GM21381 (cell line): ENCODE measurements at regions not wholly inside any gene's neighbourhood (a gene's known extent, or its start where the extent isn't known, plus 50 kb on each side); places are given as distances from the start of the nearest gene placed in this dataset.
"Not testable (repeated sequence)": the region's sequence is repeated elsewhere in the genome, so short reads cannot be mapped to it uniquely, and the experiment has no call there.

Experiments used
- ATAC-seq: cut with Tn5 transposase; IDR thresholded peaks from one replicate; pipeline ENCODE4 v1.9.1; 2021; ENCODE audit warnings: mild to moderate bottlenecking, moderate library complexity; ENCODE audit not compliant: unreplicated experiment

DNA sequence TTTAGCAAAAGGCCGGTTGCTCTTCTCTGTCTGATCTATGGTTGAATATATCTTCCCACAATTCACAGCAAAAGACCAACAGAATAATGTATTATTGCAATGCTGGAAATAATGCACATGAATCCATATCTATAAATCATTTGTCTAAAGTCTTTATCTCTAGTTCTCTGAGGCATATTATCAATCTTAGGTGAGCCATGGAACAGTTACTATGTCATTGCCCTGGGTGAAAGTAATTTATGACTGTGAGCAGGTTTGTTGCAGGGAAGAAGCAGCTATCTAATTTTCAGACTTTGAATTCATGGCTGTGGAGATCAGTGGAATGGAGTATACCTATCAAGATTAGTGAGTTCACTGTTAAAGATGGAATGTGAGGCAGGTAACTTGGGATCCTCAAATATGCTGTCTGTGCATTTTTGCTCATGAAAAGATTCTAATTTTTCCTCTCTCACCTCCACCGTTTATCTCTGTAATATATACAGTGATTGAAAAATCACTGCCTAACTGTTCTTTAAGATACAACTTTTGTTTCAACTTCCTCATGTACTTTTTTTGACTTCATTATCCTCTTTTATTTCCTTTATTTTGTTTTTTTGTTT, 256.8 kb upstream of the ARSJ start:
- ATAC-seq = no peak

DNA sequence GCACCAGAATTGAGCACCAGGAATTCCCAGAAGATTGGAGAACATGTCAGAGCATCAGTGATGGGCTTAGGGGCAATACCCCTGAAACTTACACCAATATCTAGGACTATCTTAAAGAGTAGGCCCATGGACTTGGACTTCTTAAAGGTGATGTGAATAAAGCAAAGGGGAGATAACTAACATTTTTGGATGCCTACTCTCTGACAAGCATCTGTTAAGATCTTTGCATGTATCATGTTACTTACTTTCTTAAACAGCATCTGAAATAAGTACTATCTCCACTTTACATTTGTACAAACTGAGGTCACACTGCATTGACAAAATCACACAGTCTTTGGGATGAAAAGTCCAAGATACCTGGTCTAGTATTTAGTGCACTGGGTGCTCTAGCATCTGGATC, 258.6 kb upstream of the ARSJ start:
- no peak for ATAC-seq

DNA sequence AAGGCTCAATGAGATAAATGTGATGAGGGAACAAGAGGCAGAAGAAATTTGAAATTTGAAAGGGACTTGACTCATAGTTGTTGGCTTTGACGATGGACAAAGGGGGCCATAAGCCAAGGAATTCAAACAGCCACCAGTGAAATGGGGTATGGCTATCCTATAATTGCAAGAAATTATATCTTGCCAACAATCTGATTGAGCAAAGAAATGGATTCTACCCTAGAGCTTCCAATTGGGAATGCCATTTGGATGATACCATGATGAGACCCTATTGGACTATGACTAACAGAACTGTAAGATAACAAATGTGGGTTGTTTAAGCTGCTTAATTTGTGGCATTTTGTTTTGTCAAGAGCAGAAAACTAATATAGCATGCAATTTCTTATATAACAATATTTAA, 270.1 kb upstream of the ARSJ start:
- no peak for ATAC-seq

DNA sequence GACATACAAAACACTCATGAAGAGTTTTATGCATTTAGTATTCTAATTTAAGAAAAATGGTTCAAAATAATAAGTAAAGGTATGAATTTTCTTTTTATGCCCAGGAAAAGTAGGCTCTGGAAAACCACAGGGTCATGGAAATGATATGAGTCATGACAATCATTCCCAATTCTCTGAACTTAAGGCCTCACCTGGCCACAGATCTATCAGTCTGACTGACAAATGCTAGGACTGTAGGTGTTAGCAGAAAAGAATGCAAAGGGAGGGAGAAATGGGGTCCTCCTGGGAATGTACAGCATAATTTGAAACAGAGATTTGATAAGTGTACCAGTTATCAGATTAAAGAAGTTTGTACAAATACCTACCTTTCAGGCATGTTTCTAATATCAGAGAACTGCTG, 270.5 kb upstream of the ARSJ start:
- no peak for ATAC-seq

DNA sequence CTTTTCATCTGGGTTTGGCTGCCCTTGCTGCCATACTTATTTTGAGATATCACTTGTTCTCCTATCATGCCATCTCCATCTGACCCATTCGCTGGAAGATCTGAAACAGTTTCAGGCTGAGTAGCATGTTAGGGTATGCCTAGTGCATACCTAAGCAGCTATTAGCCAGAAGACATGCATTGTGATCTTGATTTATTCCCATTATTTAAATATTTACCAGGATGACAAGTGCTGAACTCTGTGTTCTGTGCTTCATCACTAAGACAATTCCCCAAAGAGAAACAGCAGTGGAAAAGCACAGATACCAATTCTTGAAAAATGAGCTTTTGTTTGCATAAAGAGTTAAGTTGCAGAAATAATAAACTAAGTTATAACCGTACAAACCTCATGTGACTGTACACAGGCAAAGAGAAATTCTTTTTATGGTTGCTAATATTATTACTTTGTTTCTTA, 271.0 kb upstream of the ARSJ start:
- no peak for ATAC-seq

DNA sequence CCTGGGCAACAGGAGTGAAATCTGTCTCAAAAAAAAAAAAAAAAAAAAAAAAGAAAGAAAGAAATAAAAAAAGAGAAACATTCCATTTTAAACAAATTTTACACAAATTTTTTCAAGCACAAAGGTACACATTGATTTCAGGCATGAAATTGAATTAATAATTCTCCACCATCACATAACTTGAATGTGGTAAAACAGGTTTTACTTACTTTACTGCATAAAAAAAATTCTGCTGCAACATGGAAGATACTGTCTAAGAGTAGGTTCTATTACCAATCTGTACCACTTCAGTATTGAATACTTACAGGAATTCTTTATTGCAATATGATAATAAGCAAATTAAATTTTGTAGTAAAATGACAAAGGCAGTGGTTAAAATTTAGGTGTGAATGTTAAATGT, 271.6 kb upstream of the ARSJ start:
- no peak for ATAC-seq

DNA sequence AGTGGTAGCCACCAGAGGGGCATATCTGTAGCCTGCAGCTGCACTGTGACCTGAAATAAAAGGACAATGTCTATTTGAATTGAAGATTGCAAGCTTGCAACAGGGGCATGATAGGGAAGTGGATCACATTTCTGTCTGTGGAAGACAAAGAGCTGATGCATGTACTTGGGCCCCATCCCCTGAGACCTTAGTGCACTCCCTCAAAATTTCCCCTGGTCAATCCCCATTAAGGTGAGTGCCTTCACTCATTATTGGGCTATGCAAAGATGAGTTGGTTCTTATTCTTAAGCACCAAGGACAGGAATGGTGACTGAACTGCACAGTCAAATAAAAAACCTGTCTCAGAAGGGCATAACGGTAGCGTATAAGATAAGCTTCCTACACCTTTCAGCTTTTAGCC, 273.1 kb upstream of the ARSJ start:
- no peak for ATAC-seq

DNA sequence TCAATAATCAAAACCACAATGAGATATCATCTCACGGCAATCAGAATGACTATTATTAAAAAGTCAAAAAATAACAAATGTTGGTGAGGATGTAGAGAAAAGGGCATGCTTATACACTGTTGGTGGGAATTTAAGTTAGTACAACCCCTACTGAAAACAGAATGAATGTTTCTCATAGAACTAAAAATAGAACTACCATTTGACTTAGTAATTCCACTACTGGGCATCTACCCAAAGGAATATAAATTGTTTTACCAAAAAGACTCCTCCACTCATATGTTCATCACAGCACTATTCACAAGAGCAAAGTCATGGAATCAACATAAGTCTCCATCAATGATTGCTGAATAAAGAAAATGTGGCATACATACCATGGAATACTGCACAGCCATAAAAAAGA, 278.1 kb upstream of the ARSJ start:
- no peak for ATAC-seq

DNA sequence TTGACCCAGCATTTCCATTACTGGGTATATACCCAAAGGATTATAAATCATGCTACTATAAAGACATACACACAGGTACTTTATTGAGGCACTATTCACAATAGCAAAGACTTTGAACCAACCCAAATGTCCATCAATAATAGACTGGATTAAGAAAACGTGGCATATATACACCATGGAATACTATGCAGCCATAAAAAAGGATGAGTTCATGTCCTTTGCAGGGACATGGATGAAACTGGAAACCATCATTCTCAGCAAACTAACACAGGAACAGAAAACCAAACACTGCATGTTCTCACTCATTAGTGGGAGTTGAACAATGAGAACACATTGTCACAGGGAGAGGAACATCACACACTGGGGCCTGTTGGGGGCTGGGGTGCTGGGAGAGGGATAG, 283.0 kb upstream of the ARSJ start:
- ATAC-seq = not testable (repeated sequence)

DNA sequence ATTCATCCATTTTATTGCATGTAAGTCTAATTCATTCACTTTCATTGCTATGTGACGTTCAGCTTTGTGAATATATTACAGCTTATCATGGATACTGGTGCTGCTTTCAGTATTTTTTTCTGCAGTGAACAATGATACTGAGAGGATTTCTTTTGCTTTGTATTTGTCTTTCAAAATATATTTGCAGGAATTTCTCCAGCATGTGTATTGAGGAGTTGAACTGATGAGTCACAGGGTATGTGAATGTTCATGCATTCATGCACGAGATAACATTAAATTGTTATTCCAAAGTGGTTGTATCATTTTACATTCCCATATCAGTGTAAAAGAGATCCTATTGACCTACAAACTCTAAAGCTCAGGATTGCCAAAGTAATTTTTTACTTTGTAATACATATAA, 283.8 kb upstream of the ARSJ start:
- ATAC-seq = no peak

DNA sequence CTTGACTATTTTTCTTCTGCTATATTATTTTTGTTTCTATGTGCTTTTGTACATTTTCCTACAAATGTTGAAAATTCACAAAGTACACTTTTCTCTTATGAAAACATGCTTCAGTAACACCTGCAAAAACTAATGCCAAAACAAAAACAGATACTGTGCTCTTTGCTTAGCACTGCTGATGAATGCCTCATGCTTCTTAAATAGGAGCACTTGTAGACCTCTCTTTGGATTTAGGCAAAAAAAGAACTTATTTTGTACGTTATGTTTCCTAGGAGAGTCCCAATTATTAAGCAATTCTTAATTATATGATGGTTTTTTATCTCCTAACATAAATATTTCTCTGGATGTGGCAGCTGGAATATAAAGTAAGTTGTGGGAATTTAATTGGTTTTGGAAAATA, 285.0 kb upstream of the ARSJ start:
- ATAC-seq = no peak

DNA sequence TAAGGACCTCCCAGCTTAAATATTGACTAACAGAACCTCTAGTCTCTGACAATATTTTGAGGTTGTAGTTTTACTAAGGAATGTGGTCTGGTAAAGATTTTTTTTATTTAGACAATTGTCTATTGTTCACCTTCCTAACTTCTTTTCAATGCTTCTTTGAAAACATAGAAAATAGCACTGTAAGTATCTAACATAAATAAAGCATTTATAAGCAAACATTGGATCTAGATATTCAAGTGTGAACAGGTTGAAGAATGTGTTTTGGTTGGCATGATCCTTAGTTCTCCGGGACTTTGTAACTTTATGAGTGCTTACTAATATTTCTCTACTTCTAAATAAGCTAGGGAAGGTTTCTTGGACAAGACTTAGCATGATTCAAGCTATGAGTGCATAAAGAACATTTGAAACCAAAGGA, 285.4 kb upstream of the ARSJ start:
- no peak for ATAC-seq

DNA sequence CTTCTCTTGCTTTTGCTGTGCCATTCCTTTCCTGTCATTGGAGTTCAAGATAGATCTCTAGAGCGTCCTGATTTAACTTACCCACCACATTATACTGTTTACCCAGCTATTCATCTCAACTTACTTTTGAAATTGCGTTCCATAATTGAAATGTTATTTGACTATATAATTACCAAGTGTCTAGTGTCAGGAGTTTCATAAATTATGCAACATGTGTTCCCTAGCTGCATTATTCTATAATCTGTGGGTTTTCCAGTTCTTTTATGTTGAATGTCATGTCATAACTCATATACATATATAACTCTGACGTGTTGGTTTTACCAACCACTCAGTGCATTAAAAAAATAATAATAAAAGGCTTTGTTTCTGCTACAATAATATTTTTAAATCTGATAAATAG, 285.9 kb upstream of the ARSJ start:
- no peak for ATAC-seq

DNA sequence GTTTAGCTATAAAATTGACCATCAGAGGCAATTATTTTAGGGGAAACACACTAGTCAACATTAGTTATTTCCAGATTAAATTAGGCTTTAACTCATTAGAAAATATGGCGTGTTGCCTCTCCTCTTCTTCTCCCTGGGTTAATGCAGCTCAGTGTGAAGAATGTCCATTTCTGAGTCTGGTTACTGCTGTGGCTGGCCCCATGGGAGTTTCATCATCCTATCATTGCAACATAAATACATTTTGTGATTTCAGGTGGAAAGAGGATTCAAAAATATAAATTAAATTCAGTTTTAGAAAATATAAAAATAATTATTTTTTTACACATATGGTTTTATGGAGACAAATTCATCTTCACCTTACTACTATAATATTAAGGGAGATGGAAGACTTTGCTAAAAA, 288.5 kb upstream of the ARSJ start:
- no peak for ATAC-seq

DNA sequence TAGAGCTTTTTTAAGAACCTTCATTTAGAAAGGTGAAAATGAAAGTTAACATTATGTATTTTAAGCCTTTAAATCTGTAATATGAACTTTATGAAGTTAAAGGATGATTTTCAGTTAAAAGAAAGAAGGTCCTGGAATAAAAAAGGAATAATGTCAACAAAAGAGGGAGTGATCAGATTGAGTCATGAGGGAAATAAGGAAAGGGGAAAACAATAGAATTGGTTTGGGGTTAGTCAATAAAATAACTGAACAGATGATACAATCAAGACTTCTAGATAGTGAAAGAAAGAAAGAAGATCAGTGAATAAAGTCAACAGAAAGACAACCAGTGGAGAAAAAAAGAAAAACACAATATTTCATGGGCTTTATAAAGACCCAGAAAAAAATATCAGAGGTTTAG, 291.6 kb upstream of the ARSJ start:
- ATAC-seq = no peak

DNA sequence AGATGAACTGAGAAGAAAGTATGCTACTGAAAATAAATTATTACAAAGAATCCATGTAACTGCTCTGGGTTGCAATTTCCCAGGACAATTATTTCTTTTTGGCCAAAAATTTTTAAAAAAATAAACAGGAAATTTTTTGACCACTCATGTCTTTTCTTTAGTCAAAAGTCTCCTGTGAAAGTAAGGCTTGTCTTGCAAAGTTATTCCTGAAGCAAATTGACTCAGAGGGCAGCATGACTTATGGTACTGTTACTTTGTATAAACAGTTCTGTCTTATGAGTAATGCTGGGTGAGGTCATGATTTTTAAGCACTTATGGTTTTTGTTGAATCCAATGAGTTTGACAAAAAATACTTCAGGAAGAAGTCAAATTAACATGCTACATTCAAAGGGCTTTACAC, 292.8 kb upstream of the ARSJ start:
- ATAC-seq = no peak

DNA sequence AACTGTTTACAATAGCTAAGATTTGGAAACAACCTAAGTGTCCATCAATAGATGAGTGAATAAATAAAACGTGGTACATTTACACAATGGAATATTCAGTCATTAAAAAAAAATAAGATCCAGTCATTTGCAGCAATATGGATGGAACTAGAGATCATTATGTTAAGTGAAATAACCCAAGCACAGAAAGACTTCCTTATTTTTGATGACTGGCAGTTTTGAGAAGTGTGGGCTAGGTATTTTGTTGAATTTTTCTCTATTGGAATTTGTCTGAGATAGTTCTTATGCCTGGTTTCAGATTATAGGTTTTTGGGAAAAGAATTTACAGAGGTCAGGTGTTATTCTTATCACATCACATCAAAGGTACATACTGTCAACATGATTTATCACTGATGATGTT, 293.8 kb upstream of the ARSJ start:
- no peak for ATAC-seq

DNA sequence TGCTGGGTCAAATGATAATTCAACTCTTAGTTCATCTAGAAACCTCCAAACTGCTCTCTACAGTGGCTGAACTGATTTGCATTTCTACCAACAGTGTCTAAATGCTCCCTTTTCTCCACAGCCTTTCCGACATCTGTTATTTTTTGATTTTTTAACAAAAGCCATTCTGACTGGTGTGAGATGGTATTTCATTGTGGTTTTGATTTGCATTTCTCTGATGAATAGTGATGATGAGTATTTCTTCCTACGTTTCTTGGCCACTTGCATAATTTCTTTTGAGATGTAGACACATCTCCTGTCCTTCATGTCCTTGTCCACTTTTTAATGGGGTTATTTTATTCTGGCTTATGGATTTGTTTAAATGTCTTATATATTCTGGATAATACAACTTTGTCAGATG, 298.2 kb upstream of the ARSJ start:
- no peak for ATAC-seq

DNA sequence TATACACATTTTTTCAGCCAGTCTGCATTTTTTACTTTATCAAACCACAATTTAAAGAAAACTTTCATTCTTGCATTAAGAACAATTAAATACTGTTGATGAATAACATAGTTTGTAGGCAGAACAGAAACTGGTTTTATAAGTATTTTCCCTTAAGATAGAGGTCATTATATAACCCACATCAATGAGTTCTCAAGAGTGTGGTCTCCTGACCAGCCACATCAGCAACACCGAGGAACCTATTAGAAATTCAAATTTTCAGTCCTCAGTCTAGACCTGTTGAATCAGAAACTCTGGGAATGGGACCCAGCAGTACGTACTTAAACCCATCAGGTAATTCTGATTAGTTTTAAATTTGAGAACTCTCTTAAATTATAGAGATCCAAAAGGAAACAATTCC, 299.6 kb upstream of the ARSJ start:
- ATAC-seq = no peak

DNA sequence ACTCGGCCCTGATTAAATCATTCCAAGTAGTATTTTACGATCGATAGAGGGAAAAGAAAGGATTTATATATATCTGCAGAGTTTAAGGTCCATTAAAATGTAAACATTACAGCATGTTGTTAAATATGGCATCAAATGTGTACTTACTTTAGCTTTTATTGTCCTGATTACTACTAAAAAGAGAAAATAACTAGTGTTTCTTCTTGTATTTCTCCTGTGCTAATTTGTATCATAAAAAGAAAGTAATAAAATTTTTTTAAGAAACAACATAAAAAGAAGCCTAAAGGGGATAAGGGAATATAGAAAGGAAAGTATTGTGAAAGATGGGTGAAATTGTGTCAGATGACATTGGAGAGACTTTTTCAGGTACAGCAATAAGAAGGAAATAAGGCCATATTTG, 300.3 kb upstream of the ARSJ start:
- ATAC-seq = no peak

DNA sequence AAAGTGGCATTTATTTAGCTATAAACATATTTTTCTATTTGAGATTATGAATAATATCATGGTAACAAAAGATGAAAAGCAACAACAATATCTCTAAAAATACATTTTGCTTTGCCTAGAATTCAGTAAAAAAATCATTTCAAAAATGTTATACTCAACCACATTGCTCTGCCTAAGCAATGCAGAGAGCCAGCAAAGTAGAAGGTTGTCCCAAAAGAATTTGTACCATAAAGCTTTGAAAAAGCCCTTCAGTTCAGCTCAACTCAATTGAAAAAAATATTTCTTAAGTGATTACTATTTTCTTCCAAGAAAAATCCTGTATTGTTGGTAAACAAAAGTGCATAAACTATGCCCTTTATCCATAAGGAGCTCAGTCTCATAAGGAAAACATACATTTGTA, 301.2 kb upstream of the ARSJ start:
- no peak for ATAC-seq

DNA sequence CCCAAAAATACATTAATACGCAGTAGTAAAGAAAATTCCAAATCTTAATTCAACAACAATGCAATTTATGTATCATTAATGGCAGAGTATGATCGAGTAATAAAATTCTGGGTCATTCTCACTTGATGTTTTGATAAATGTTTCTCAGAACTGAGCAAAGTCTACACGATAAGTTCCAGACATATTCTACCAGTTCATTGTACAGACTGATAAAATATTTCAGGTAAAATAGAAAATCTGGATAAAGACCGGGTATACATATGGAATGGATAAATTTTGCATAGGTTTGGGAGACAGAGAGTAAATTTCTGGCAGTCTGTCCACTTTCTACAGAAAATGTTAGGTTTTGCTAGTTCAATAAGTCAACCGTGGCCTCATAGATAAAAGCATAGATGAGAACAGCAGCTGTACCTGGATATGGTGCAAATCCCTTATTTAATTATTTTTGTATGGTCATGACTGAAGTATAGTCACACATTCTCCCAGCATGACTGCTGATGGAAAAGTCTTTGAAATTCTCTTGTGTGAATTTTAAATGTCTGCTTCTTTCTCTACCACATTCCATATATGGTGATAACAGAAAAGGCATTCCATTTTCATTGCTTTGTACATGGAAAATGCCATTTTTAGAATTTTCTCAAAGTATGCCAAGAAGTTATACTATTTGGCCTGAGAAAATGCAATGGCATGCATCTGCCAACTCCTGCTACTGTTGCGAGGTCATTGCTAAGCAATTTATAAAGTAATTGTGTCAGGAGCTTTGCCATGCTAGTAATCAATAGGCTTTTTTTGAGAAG, 301.9 kb upstream of the ARSJ start:
- ATAC-seq = no peak

DNA sequence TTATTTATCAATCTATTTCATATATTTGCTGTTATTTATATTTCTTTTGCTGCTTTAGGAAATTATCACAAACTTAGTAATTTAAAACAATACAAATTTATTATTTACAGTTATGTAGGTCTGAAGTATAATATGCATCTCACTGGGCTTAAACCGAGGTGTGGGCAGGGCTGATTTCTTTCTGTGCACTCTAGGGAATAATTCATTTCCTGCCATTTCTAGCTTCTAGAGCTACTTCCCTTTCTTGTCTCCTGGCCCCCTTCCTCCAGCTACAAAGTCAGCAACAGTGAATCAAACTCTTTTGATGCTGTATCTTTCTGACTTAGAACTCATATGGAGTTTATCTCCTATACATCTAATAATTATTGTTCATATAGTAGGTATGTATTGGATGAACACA, 303.5 kb upstream of the ARSJ start:
- ATAC-seq = peak; percentile 55
